NCI-H146 (cell line): ENCODE measurements at regions not wholly inside any gene's neighbourhood (a gene's known extent, or its start where the extent isn't known, plus 50 kb on each side); places are given as distances from the start of the nearest gene placed in this dataset.

Source experiments
- DNase-seq: peaks from one replicate; lab custom pipeline; 2025; lab: John Stamatoyannopoulos, UW

DNA sequence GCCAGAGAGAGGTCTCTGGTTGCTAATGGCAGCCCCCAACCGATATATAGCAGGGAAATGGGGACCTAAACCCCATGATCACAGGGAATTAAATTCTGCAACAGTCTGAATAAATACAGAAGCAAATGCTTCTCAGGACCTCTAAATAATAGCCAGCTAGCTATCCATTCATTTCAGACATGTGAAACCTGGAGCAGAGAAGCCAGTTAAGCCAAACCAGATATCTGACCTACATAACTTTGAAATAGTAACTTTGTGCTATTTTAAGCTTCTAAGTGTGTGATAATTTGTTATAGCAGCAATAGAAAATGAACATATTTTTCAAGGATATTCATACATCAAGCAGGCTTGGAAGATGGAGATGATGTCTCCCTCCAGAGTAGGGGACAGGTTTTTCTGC is 1062.9 kb upstream of the CADM2 start:
- DNase-seq: no peak

DNA sequence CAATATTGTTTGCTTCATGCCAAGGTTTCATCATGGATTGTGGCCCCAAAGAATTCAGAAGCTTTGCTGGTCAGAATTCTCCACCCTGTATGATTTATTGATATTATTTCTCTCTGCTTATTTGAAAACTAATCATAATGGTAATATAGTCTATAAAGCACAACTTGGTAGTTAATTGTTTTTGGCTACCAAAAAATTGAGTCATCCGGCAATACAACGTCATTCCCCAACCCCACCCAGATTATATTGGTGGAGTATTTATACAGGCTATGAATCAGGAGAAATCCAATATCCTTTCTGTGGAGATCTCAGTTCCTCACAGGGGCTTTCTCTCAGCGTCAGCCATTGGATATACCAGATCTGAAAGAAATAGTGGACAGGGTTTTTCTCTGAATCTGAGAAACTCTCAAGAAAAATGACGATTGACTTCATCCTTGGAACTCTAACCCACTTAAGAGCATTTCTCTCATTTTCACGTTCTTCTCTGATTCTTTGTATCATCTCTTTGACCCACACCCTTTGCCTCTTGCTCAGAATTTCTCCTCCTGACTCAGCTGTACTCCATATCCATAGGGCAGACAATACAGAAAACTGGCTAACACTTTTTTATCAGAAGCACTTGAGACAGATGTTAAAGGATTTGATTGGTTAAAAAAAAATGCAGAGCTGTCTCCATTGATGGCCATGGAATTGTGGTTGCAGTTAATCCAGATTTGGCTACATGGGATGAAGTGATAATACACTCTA is 1055.8 kb upstream of the CADM2 start:
- no peak for DNase-seq

DNA sequence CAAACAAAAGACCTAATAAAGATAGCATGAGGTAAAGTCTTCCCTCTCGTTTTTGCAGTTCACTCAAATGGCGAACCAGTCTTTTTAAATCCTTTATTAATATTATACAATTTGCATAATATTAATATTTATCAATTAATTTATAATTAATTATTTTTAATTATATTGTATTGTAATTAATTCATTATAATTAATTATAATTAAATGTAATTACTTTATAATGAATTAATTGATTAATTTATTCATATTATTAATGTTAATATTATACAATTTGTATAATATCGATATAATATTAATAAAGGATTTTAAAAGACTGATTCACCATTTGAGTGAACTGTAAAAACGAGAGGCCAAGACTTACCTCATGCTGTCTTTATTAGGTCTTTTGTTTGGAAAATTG is 1045.4 kb upstream of the CADM2 start:
- no peak for DNase-seq

DNA sequence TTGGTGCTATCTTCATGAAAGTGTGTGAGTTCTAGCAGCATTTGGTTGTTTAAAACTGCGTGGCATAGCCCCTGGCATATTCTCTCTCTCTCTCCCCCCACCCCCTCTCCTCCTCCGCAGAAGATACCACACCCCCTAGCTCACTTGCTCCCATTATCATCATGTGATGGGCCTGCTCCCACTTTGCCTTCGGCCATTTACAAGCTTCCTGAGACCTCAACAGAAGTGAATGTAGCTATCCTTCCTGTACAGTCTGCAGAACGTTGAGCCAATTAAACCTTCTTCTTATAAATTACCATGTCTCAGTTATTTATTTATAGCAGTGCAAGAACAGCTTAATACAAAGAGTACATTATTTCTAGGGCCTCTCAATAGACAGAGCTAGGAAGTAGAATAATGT is 1032.5 kb upstream of the CADM2 start:
- no peak for DNase-seq

DNA sequence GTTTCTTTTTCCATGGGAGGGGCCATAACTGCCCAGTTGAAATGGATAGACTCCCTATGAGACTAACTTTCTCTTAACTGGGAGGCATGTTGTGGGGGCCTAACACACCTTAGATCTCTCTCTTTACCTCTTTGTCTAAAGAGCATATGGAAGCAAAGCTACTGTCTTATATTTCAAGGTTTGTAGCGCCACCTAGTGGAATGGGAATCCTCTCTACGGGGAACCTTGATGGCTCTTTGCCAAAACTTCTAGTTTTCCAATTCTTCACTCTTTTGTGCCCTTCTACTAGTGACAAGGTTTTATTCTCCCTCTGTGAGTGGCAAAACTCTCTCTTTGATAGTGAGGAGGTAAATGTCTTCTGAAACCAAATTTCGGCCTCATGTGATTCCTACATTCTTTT is 1030.4 kb upstream of the CADM2 start:
- DNase-seq: no peak

DNA sequence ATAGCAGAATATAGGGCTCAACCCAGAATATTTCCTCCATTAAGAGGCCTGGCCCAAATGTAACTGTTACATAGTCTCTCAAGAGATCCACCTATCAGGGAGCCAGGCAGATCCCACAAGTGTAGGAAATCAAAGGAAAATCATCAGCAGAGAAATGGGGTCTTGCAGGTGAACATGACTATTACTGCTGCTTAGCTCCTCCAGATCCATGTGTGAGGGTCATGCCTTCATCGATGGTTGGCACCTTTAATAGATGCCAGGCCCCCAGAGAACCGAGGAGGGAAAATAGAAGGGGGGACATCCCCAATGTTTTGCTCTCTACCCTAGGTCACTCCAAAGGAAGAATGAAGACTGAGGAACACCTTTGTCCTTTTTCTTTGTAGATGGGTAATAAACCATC is 1029.9 kb upstream of the CADM2 start:
- DNase-seq: no peak

DNA sequence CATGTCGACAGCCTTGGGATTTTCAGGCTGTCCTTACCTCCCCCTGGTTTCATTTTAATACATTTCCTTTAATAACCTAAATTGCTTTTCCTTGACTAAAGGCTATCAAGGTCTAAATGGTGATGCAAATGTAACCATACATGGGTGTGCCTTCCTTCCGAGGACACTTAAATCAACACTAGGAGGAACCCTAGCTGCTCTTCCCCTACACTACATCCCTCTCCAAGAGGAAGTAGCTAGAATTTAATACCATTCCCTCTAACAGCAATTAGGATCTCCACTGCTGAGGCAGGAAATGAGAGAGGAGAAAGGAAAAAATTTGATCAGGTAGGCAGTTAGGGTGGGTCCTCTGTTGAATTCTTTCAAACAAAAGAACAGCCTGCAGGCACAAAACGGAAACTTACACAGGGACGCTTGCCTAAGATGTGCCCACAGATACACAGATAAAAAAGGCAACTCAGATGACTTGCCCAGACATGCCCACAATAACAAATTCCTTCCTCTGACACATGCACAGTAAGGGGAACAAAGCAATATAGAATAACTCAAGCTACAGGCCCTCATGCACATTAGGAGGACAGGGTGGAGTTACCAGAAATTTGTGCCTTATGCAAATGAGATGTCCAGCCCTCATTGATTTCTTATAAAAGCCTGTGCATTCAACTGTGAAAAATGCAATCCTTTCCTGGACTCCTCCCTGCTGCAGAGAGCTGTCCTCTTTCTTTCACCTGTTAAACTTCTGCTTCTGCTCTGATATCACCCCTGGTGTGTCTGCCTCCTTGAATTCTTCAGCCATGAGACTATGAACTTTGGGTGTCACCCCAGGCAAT is 1024.4 kb upstream of the CADM2 start:
- peak; percentile 31 for DNase-seq

DNA sequence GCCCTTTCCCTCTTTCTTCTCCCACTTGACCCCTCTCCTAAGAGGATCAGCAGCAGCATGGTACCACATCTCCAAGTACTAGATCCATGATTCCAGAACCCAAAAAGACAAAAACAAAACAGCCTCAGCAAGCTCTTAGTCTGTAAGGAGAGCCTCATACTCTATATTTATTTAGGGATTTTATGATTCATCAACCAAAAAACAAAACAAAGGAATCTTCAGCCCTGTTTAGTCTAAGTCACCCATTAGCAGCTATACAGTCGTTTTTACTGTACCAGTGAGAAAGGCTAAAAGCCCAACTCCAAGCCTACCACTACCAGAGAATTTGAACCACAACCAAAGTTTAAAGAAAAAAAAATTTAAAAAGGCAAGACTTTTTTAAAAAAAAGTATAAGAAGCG is 1020.3 kb upstream of the CADM2 start:
- DNase-seq: no peak

DNA sequence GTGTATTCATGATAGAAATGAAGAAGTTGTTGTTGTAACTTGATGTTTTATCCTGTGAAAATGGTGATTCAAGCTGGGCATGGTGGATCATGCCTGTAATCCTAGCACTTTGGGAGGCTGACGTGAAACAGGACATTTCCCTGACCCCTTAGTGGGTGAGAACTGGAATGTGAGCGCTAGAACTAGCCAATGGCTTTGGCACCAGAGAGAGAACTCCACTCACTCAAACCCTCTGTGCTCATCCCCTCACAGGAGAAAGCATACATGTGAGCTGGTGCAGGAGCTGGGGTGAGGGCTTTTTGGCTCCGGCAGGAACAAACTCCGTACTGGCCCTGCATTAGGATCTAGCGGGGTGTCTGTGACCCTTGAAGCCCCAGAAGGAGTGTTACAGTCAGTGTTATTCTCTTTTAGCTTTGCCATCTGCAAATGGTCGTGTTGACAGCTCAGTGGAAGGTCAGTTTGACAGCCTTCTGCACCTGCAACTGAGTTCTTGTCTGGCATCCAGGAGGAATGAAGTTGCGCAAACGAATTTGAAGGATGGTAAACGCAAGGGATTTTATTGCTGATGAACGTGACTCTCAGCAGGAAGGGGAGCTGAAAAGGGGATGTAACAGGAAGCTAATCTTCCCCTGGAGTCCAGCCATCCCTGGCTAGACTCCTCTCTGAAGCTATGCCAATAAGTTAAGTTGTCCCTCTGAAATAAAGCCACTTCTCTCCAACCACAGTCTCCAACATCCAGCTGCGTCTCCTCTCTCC is 1016.6 kb upstream of the CADM2 start:
- no peak for DNase-seq

DNA sequence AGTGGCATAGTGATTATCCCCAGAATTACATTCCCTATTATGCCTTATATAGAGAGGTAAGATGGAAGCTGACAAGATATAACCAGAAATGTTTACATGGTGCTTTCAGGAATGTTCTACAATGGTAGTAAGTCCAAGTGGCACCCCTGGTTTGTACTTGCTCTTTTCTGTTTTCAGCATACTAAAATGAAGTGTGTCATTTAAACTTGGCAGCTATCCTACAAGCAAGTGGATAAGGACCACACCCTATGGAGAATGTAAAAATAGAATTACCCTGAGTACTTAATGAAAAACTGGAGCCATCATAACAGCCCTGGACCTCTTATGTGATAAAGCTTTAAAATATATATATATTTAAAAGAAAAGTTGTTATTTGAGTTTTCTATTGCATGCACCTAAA is 1012.7 kb upstream of the CADM2 start:
- DNase-seq: no peak

DNA sequence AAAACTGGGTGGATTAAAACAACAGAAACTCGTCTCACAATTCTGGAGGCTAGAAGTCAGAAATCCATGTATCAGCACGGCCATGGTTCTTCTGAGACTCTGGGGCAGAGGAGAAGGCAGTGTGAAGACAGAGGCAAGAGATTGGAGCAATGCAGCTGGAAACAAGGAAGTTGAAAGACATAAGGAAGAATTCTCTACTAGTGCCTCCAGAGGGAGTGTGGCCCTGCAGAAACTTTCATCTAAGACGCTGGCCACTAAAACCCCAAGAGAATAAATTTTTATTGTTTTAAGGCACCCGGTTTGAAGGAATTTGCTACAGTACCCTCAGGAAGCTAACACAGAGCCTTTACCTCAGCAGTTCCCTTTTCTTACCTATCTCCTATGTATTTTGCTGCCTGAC is 1012.2 kb upstream of the CADM2 start:
- no peak for DNase-seq

DNA sequence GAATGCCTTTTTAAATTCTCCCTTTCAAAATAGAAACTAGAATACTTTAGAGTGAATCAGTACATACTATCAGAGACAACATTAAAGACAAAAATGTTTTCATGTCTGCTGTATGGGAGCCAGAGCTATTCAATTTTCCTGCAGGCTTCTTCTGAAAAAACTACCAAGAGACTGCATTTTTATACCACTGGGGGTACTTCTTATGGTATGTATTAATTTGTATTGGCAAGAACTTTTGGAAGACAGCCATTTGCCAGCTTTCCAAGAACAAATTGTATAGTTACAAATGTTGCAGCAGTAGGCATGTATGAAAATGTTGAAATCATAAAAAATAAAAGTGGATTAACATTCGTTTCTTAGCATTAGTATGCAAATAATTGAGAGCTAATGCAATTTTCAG is 1010.0 kb upstream of the CADM2 start:
- no peak for DNase-seq

DNA sequence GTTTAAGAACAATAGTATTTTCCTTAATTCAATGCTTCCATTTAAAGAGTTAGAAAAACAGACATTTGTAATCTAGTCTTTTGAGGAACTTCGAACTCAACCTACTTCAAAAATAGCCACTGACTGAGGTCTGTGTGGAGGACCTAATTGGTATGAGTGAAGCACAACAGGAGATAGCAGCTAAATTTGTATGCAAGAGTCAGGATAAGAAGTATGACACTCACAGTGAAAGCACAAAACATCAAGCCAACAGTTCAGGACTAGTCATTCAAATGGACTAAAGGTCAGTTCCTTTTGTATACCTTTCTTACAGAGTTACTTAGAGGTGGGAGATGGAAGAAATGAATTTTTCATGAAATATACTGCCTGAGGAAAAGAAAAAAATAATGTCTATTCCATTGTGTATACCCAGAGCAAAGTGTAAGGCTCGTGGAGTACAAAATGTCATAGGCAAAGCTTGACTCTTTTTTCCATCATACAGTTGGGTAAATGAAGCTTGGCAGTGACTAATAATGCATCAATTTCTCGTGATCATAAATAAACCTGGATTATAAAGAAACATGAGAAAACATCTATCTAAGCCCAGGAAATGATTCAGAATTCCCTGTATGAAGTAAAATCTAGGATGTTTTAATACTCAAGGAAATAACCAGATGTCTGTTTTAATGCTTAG is 1005.2 kb upstream of the CADM2 start:
- no peak for DNase-seq

DNA sequence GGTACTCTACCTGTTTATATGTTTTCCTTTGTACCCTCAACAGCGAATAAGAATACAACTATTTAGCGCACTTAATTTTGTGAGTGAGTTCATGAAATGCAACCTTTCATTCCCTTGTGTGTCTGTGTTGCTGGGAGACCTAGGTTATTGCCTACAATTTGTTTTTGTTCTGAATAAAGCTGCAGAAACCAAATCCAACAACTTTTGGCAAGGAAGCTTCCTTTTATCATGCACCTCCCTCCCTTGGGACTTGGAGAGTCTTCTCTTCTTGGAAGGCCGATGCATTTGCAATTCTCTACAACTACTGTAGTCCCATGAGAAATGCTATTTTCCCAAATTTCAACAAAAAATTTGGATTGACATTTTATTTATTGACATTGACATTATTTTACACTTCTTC is 1002.4 kb upstream of the CADM2 start:
- DNase-seq: no peak

DNA sequence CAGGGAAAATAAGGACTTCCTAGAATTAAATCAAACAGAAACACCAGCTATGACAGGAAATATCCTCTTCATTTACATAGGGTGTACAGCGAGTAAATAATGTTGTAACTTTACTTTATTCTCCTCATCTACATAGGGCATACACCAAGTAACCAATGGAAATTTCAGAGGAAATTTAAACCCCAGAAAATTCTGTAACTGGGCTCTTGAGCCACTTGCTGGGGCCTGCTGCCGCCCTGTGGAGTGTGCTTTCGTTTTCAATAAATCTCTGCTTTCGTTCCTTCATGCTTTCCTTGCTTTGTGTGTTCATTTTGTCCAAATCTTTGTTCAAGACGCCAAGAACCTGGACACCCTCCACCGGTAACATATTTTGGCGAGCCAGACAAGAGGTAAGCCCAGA is 990.4 kb upstream of the CADM2 start:
- no peak for DNase-seq

DNA sequence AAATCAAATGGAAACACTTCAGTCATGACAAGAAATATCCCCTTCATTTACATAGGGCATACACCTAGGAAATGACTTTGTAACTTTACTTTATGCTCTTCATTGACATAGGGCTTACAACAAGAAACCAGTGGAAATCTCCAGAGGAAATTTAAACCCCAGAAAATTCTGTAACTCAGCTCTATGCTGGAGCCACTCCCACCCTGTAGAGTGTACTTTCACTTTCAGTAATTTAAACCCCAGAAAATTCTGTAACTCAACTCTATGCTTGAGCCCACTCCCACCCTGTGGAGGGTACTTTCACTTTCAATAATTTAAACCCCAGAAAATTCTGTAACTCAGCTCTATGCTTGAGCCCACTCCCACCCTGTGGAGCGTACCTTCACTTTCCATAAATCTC is 987.1 kb upstream of the CADM2 start:
- no peak for DNase-seq

DNA sequence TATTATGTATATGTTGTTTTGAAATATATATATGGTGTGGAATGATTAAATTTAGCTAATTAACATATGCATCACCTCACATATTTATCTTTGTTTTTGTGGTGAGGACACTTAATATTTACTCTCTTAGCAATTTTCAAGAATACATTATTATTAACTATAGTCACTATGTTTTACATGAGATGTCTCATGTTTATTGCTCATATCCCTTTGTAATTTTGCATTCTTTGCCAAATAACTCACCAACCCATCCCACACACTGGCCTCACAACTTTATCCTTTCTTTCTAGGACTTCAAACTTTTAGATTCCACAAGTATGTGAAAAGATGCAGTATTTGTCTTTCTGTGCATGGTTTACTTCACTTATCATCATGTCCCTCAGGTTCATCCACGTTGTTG is 950.2 kb upstream of the CADM2 start:
- DNase-seq: no peak

DNA sequence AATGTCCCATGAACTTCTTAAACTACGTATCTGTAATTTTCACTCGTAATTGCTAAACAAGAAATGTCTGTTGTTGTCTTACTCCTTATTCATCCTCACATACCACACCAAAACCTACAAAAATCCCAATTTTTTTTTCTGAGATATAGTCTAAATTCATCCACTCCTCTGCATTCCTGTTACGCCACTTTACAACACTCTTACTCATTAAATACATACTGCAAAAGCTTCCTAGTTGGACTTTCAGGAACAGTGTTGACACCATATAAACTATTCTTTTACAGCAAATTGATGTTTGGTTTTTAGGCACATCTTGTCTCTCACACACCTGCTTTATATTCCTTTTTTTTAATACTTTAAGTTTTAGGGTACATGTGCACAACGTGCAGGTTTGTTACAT is 934.9 kb upstream of the CADM2 start:
- DNase-seq: no peak

DNA sequence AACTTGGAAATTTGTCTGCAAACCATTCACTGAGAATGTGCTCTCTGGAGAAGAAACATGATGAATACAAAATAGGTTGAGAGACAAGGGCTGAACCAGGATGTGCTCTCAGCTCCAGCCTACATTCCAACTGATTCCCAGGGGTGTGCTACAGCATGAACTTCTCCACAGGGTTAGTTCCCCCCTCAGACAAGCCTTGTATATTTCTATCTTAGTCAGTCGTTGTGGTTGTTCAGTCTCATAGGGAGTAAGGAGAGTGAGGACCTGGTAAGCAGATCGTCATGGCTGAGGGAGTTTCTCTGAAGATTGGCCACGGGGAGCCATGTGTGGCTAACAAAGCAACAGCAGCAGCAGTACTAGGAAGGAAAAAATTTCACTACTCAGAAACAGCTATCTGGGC is 919.7 kb upstream of the CADM2 start:
- DNase-seq: no peak

DNA sequence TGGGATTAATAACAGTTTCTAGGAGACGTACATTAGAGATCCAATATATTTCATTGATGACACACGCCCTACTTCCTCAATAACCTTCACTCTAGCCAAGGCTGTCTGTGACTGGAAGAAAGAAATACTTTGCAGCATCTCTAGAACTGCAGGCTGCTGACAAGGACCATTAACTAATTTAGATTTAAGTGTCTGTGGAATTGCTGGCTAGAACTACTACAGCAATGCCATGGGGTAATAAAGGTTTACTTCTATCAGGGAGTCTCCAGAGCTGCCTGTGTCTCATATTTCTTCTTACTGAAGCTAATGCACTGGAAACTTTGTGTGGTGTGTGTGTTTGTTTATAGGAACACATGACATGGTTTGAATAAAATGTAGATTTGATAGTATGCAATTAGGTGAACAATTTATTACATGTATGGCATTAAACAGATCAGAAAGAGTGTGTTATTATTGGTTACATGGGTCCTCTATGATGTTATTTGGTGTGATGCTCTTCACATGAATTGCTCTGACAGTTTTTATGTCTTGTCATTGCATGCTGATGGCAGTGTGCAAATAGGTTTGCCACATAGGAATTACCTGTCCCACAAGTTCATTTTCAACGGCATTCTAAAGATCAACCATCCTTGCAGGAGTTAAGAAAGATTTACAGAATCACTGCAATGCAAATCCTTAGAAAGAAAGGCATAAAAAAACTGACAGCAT is 916.2 kb upstream of the CADM2 start:
- DNase-seq: no peak

DNA sequence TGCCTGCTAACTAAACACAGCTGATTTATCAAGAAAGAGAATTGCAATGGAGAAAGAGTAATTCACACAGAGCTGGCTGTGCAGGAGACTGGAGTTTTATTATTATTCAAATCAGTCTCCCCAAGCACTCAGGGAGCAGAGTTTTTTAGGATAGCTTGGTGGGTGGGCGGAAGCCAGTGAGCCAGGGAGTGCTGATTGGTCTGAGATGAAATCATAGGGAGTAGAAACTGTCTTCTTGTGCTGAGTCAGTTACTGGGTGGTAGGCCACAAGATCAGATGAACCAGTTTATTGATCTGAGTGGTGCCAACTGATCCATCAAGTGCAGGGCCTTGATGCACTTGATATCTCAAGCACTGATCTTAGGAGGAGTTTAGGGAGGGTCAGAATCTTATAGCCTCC is 891.9 kb upstream of the CADM2 start:
- no peak for DNase-seq

DNA sequence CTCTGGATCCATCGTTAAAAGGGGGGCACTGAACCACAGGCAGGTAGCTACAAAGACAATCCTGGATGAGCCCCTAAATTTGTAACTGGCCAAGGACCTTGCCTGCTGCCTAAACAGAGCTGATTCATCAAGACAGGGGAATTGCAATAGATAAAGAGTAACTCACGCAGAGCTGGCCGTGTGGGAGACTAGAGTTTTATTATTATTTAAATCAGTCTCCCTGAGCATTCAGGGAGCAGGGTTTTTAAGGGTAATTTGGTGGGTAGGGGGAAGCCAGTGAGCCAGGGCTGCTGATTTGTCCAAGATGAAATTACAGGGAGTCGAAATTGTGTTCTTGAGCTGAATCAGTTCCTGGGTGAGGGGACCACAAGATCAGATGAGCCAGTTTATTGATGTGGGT is 885.1 kb upstream of the CADM2 start:
- no peak for DNase-seq
